ENCODE measurements at regions not wholly inside any gene's neighbourhood (a gene's known extent, or its start where the extent isn't known, plus 50 kb on each side); places are given as distances from the start of the nearest gene placed in this dataset.

DNA sequence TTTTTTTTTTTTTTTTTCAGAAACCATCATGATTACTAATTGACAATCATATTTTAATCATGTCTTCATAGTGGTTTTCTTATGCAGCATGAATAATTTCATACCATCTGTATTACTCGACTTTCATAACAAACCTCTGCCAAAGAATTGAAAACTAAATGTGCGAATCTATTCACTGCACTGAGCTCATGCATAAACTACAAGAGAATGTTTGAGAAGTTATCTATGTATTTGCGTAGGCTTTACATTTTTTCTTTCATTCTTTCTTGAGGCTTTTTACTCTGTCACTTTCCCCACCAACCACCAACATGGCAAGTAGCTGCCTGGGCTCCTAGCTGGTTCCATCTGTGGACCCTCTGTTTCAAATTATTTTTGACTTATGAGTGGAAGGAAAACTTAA, 1761.0 kb downstream of the STIM2 start:
- no peak for DNase-seq (ENCODE audit: low read depth, low spot score)
- CTCF ChIA-PET = no interaction called here

DNA sequence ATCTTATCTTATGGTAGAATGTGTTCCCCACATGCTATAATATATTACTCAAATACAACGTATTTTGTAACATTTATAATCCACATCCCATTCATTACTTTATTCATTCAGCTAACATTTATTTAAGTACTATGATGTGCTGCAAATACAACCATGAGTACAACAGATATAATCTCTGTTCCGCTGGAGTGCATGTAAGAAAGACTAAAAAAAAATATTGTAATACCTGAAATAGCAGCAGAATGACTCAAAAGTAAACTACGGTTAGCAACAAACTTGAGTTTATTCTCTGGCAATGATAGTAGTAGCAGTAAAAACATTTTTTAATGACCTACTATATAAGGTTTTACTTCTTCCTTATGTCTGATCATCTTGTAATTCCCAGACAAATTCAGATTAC, 1776.3 kb downstream of the STIM2 start:
- CTCF ChIA-PET = no interaction called here
- no peak for DNase-seq (ENCODE audit: low read depth, low spot score)
- intact Hi-C loops (cut with micrococcal nuclease; ENCODE audit: unreplicated experiment) (no loop called here), in situ Hi-C loops (cut with HindIII; ENCODE audit: low pct_unique_long_range_greater_than_20kb, low sequenced_read_pairs) (no loop called here)
- POLR2A ChIA-PET = no interaction called here
- no peak for TF ChIP-seq POLR2AphosphoS5 (IDR thresholded peaks at IDR 0.05; ENCODE audit: low read depth, low read length)
- TF ChIP-seq, protein P1, sequence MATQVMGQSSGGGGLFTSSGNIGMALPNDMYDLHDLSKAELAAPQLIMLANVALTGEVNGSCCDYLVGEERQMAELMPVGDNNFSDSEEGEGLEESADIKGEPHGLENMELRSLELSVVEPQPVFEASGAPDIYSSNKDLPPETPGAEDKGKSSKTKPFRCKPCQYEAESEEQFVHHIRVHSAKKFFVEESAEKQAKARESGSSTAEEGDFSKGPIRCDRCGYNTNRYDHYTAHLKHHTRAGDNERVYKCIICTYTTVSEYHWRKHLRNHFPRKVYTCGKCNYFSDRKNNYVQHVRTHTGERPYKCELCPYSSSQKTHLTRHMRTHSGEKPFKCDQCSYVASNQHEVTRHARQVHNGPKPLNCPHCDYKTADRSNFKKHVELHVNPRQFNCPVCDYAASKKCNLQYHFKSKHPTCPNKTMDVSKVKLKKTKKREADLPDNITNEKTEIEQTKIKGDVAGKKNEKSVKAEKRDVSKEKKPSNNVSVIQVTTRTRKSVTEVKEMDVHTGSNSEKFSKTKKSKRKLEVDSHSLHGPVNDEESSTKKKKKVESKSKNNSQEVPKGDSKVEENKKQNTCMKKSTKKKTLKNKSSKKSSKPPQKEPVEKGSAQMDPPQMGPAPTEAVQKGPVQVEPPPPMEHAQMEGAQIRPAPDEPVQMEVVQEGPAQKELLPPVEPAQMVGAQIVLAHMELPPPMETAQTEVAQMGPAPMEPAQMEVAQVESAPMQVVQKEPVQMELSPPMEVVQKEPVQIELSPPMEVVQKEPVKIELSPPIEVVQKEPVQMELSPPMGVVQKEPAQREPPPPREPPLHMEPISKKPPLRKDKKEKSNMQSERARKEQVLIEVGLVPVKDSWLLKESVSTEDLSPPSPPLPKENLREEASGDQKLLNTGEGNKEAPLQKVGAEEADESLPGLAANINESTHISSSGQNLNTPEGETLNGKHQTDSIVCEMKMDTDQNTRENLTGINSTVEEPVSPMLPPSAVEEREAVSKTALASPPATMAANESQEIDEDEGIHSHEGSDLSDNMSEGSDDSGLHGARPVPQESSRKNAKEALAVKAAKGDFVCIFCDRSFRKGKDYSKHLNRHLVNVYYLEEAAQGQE (IDR thresholded peaks at IDR 0.05; ENCODE audit: insufficient read depth in 1 of 2, low read depth in 2 of 2, low read length in 1 of 2) = no peak
- TF ChIP-seq, protein P2, sequence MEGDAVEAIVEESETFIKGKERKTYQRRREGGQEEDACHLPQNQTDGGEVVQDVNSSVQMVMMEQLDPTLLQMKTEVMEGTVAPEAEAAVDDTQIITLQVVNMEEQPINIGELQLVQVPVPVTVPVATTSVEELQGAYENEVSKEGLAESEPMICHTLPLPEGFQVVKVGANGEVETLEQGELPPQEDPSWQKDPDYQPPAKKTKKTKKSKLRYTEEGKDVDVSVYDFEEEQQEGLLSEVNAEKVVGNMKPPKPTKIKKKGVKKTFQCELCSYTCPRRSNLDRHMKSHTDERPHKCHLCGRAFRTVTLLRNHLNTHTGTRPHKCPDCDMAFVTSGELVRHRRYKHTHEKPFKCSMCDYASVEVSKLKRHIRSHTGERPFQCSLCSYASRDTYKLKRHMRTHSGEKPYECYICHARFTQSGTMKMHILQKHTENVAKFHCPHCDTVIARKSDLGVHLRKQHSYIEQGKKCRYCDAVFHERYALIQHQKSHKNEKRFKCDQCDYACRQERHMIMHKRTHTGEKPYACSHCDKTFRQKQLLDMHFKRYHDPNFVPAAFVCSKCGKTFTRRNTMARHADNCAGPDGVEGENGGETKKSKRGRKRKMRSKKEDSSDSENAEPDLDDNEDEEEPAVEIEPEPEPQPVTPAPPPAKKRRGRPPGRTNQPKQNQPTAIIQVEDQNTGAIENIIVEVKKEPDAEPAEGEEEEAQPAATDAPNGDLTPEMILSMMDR (IDR thresholded peaks at IDR 0.05) = no peak
- no peak for TF ChIP-seq SIN3A (IDR thresholded peaks at IDR 0.05; ENCODE audit: borderline replicate concordance, insufficient read depth, low read depth, low read length)
- no peak for TF ChIP-seq TCF7L2 (IDR thresholded peaks at IDR 0.05; ENCODE audit: low read depth, low read length)
- no peaks in the 10 kb centered on the region for H3K27me3 ChIP-seq (ENCODE audit: control insufficient read depth, insufficient read depth, low read length)
- H3K27ac ChIP-seq (ENCODE audit: low read length) = no peak overlapping the region
- no peaks in the 10 kb centered on the region for H3K4me1 ChIP-seq (ENCODE audit: control insufficient read depth, insufficient read depth, low read length)
- BruUV-seq (replicated peaks) = no TSS peak
- H3K36me3 ChIP-seq (ENCODE audit: control insufficient read depth, insufficient read depth, low read length) = no peaks in the 10 kb centered on the region
- H3K9me3 ChIP-seq (ENCODE audit: control insufficient read depth, insufficient read depth, low read depth, low read length) = no peaks in the 10 kb centered on the region
- no peak overlapping the region for H3K4me3 ChIP-seq (ENCODE audit: low read depth in 2 of 2, low read length in 2 of 2)
- ATAC-seq = no peak

More for the DNA sequence above, 1761.0 kb downstream of the STIM2 start:
- TF ChIP-seq TCF7L2 (IDR thresholded peaks at IDR 0.05; ENCODE audit: low read depth, low read length) (no peak), SIN3A (IDR thresholded peaks at IDR 0.05; ENCODE audit: borderline replicate concordance, insufficient read depth, low read depth, low read length) (no peak), POLR2AphosphoS5 (IDR thresholded peaks at IDR 0.05; ENCODE audit: low read depth, low read length) (no peak)
- TF ChIP-seq, protein P2 (IDR thresholded peaks at IDR 0.05) = no peak
- TF ChIP-seq, protein P1 (IDR thresholded peaks at IDR 0.05; ENCODE audit: insufficient read depth in 1 of 2, low read depth in 2 of 2, low read length in 1 of 2) = no peak
- Histone ChIP-seq H3K27ac (ENCODE audit: low read length) (no peak overlapping the region), H3K4me1 (ENCODE audit: control insufficient read depth, insufficient read depth, low read length) (no peaks in the 10 kb centered on the region), H3K4me3 (ENCODE audit: low read depth in 2 of 2, low read length in 2 of 2) (no peak overlapping the region), H3K9me3 (ENCODE audit: control insufficient read depth, insufficient read depth, low read depth, low read length) (no peaks in the 10 kb centered on the region), H3K27me3 (ENCODE audit: control insufficient read depth, insufficient read depth, low read length) (no peaks in the 10 kb centered on the region), H3K36me3 (ENCODE audit: control insufficient read depth, insufficient read depth, low read length) (no peaks in the 10 kb centered on the region)
- no peak for ATAC-seq
- POLR2A ChIA-PET = no interaction called here
- in situ Hi-C loops (cut with HindIII; ENCODE audit: low pct_unique_long_range_greater_than_20kb, low sequenced_read_pairs) (no loop called here), intact Hi-C loops (cut with micrococcal nuclease; ENCODE audit: unreplicated experiment) (no loop called here)
- no TSS peak for BruUV-seq (replicated peaks)

Measured in Panc1 (cell line).